ENCODE measurements at regions not wholly inside any gene's neighbourhood (a gene's known extent, or its start where the extent isn't known, plus 50 kb on each side); places are given as distances from the start of the nearest gene placed in this dataset.

- Histone ChIP-seq H3K4me1 (ENCODE audit: control insufficient read depth in 1 of 2, insufficient read depth in 2 of 2, low read length in 2 of 2) (no peaks in the 10 kb centered on the region), H3K27me3 (ENCODE audit: low read depth, low read length) (no peaks in the 10 kb centered on the region), H3K4me3 (ENCODE audit: low read depth in 1 of 2, low read length in 2 of 2) (no peak overlapping the region), H3K27ac (ENCODE audit: low read length) (no peak overlapping the region), H3K36me3 (ENCODE audit: control insufficient read depth in 1 of 2, insufficient read depth in 2 of 2, low read length in 2 of 2) (no peaks in the 10 kb centered on the region), H3K9me3 (ENCODE audit: control insufficient read depth in 1 of 2, low read length in 2 of 2) (no peaks in the 10 kb centered on the region)
These were observed 206.8 kb upstream of the PPARGC1A start for GRCh38 chr4:24096603-24097002.

GRCh38 chr4:24094726-24095125 is 204.9 kb upstream of the PPARGC1A start:
- H3K9me3 ChIP-seq (ENCODE audit: control insufficient read depth in 1 of 2, low read length in 2 of 2): no peaks in the 10 kb centered on the region
- H3K36me3 ChIP-seq (ENCODE audit: control insufficient read depth in 1 of 2, insufficient read depth in 2 of 2, low read length in 2 of 2): no peaks in the 10 kb centered on the region
- H3K27ac ChIP-seq (ENCODE audit: low read length): no peak overlapping the region
- H3K4me3 ChIP-seq (ENCODE audit: low read depth in 1 of 2, low read length in 2 of 2): no peak overlapping the region
- H3K4me1 ChIP-seq (ENCODE audit: control insufficient read depth in 1 of 2, insufficient read depth in 2 of 2, low read length in 2 of 2): no peaks in the 10 kb centered on the region
- H3K27me3 ChIP-seq (ENCODE audit: low read depth, low read length): no peaks in the 10 kb centered on the region

GRCh38 chr4:24093446-24093845 is 203.6 kb upstream of the PPARGC1A start:
- H3K4me3 ChIP-seq (ENCODE audit: low read depth in 1 of 2, low read length in 2 of 2): no peak overlapping the region
- H3K9me3 ChIP-seq (ENCODE audit: control insufficient read depth in 1 of 2, low read length in 2 of 2): no peaks in the 10 kb centered on the region
- H3K36me3 ChIP-seq (ENCODE audit: control insufficient read depth in 1 of 2, insufficient read depth in 2 of 2, low read length in 2 of 2): no peaks in the 10 kb centered on the region
- no peaks in the 10 kb centered on the region for H3K4me1 ChIP-seq (ENCODE audit: control insufficient read depth in 1 of 2, insufficient read depth in 2 of 2, low read length in 2 of 2)
- no peaks in the 10 kb centered on the region for H3K27me3 ChIP-seq (ENCODE audit: low read depth, low read length)
- H3K27ac ChIP-seq (ENCODE audit: low read length): no peak overlapping the region

GRCh38 chr4:24091639-24092233 is 201.9 kb upstream of the PPARGC1A start:
- H3K36me3 ChIP-seq (ENCODE audit: control insufficient read depth in 1 of 2, insufficient read depth in 2 of 2, low read length in 2 of 2): no peaks in the 10 kb centered on the region
- H3K4me1 ChIP-seq (ENCODE audit: control insufficient read depth in 1 of 2, insufficient read depth in 2 of 2, low read length in 2 of 2): no peaks in the 10 kb centered on the region
- no peak overlapping the region for H3K4me3 ChIP-seq (ENCODE audit: low read depth in 1 of 2, low read length in 2 of 2)
- H3K27ac ChIP-seq (ENCODE audit: low read length): no peak overlapping the region
- H3K9me3 ChIP-seq (ENCODE audit: control insufficient read depth in 1 of 2, low read length in 2 of 2): no peaks in the 10 kb centered on the region
- no peaks in the 10 kb centered on the region for H3K27me3 ChIP-seq (ENCODE audit: low read depth, low read length)

- Histone ChIP-seq H3K27ac (ENCODE audit: low read length) (no peak overlapping the region), H3K4me1 (ENCODE audit: control insufficient read depth in 1 of 2, insufficient read depth in 2 of 2, low read length in 2 of 2) (no peaks in the 10 kb centered on the region), H3K36me3 (ENCODE audit: control insufficient read depth in 1 of 2, insufficient read depth in 2 of 2, low read length in 2 of 2) (no peaks in the 10 kb centered on the region), H3K27me3 (ENCODE audit: low read depth, low read length) (no peaks in the 10 kb centered on the region), H3K9me3 (ENCODE audit: control insufficient read depth in 1 of 2, low read length in 2 of 2) (no peaks in the 10 kb centered on the region), H3K4me3 (ENCODE audit: low read depth in 1 of 2, low read length in 2 of 2) (no peak overlapping the region)
These were observed 200.1 kb upstream of the PPARGC1A start for GRCh38 chr4:24089851-24090534.

- H3K36me3 ChIP-seq (ENCODE audit: control insufficient read depth in 1 of 2, insufficient read depth in 2 of 2, low read length in 2 of 2): no peaks in the 10 kb centered on the region
- H3K4me1 ChIP-seq (ENCODE audit: control insufficient read depth in 1 of 2, insufficient read depth in 2 of 2, low read length in 2 of 2): no peaks in the 10 kb centered on the region
- no peaks in the 10 kb centered on the region for H3K9me3 ChIP-seq (ENCODE audit: control insufficient read depth in 1 of 2, low read length in 2 of 2)
- H3K27ac ChIP-seq (ENCODE audit: low read length): no peak overlapping the region
- no peak overlapping the region for H3K4me3 ChIP-seq (ENCODE audit: low read depth in 1 of 2, low read length in 2 of 2)
- no peaks in the 10 kb centered on the region for H3K27me3 ChIP-seq (ENCODE audit: low read depth, low read length)
These were observed 191.0 kb upstream of the PPARGC1A start for GRCh38 chr4:24080871-24081270.

- Histone ChIP-seq H3K36me3 (ENCODE audit: control insufficient read depth in 1 of 2, insufficient read depth in 2 of 2, low read length in 2 of 2) (no peaks in the 10 kb centered on the region), H3K27me3 (ENCODE audit: low read depth, low read length) (no peaks in the 10 kb centered on the region), H3K27ac (ENCODE audit: low read length) (no peak overlapping the region), H3K9me3 (ENCODE audit: control insufficient read depth in 1 of 2, low read length in 2 of 2) (no peaks in the 10 kb centered on the region), H3K4me3 (ENCODE audit: low read depth in 1 of 2, low read length in 2 of 2) (no peak overlapping the region), H3K4me1 (ENCODE audit: control insufficient read depth in 1 of 2, insufficient read depth in 2 of 2, low read length in 2 of 2) (no peaks in the 10 kb centered on the region)
These were observed 188.6 kb upstream of the PPARGC1A start for GRCh38 chr4:24078347-24078962.

GRCh38 chr4:24076811-24077210 is 187.0 kb upstream of the PPARGC1A start:
- no peaks in the 10 kb centered on the region for H3K36me3 ChIP-seq (ENCODE audit: control insufficient read depth in 1 of 2, insufficient read depth in 2 of 2, low read length in 2 of 2)
- H3K27me3 ChIP-seq (ENCODE audit: low read depth, low read length): no peaks in the 10 kb centered on the region
- no peaks in the 10 kb centered on the region for H3K4me1 ChIP-seq (ENCODE audit: control insufficient read depth in 1 of 2, insufficient read depth in 2 of 2, low read length in 2 of 2)
- H3K27ac ChIP-seq (ENCODE audit: low read length): no peak overlapping the region
- H3K9me3 ChIP-seq (ENCODE audit: control insufficient read depth in 1 of 2, low read length in 2 of 2): no peaks in the 10 kb centered on the region
- no peak overlapping the region for H3K4me3 ChIP-seq (ENCODE audit: low read depth in 1 of 2, low read length in 2 of 2)

GRCh38 chr4:24073948-24074347 is 184.1 kb upstream of the PPARGC1A start:
- Histone ChIP-seq H3K27me3 (ENCODE audit: low read depth, low read length) (no peaks in the 10 kb centered on the region), H3K27ac (ENCODE audit: low read length) (no peak overlapping the region), H3K9me3 (ENCODE audit: control insufficient read depth in 1 of 2, low read length in 2 of 2) (no peaks in the 10 kb centered on the region), H3K4me3 (ENCODE audit: low read depth in 1 of 2, low read length in 2 of 2) (no peak overlapping the region), H3K4me1 (ENCODE audit: control insufficient read depth in 1 of 2, insufficient read depth in 2 of 2, low read length in 2 of 2) (no peaks in the 10 kb centered on the region), H3K36me3 (ENCODE audit: control insufficient read depth in 1 of 2, insufficient read depth in 2 of 2, low read length in 2 of 2) (no peaks in the 10 kb centered on the region)

- no peaks in the 10 kb centered on the region for H3K36me3 ChIP-seq (ENCODE audit: control insufficient read depth in 1 of 2, insufficient read depth in 2 of 2, low read length in 2 of 2)
- H3K4me3 ChIP-seq (ENCODE audit: low read depth in 1 of 2, low read length in 2 of 2): no peak overlapping the region
- no peaks in the 10 kb centered on the region for H3K9me3 ChIP-seq (ENCODE audit: control insufficient read depth in 1 of 2, low read length in 2 of 2)
- H3K27ac ChIP-seq (ENCODE audit: low read length): no peak overlapping the region
- H3K27me3 ChIP-seq (ENCODE audit: low read depth, low read length): no peaks in the 10 kb centered on the region
- no peaks in the 10 kb centered on the region for H3K4me1 ChIP-seq (ENCODE audit: control insufficient read depth in 1 of 2, insufficient read depth in 2 of 2, low read length in 2 of 2)
These were observed 181.9 kb upstream of the PPARGC1A start for GRCh38 chr4:24071612-24072372.

GRCh38 chr4:24070117-24070516 is 180.3 kb upstream of the PPARGC1A start:
- H3K27ac ChIP-seq (ENCODE audit: low read length): no peak overlapping the region
- no peaks in the 10 kb centered on the region for H3K9me3 ChIP-seq (ENCODE audit: control insufficient read depth in 1 of 2, low read length in 2 of 2)
- no peaks in the 10 kb centered on the region for H3K4me1 ChIP-seq (ENCODE audit: control insufficient read depth in 1 of 2, insufficient read depth in 2 of 2, low read length in 2 of 2)
- no peaks in the 10 kb centered on the region for H3K27me3 ChIP-seq (ENCODE audit: low read depth, low read length)
- H3K36me3 ChIP-seq (ENCODE audit: control insufficient read depth in 1 of 2, insufficient read depth in 2 of 2, low read length in 2 of 2): no peaks in the 10 kb centered on the region
- no peak overlapping the region for H3K4me3 ChIP-seq (ENCODE audit: low read depth in 1 of 2, low read length in 2 of 2)
